MCF 10A (cell line): ENCODE measurements at regions not wholly inside any gene's neighbourhood (a gene's known extent, or its start where the extent isn't known, plus 50 kb on each side); places are given as distances from the start of the nearest gene placed in this dataset.
"Not testable (repeated sequence)": the region's sequence is repeated elsewhere in the genome, so short reads cannot be mapped to it uniquely, and the experiment has no call there.

ENCODE experiments used
- BruUV-seq: library from RNA; stranded (reverse); fragments of 400-500 nt; replicated peaks from 2 replicates; lab custom pipeline; 2021; lab: Mats Ljungman, UMichigan
- CTCF ChIA-PET: fragments of 300-600 bp; sonication (Branson Sonifier 250); formaldehyde crosslinking; extraction: SDS; loops from one replicate; lab custom pipeline; 2021; ENCODE audit warnings: antibody characterized with exemption, inconsistent platforms; lab: Yijun Ruan, JAX
- POLR2A ChIA-PET: fragments of 300-600, 350-650 bp; sonication (Branson Sonifier 250); formaldehyde crosslinking; extraction: SDS; loops from one replicate; lab custom pipeline; 2020; ENCODE audit warnings: antibody characterized with exemption, inconsistent platforms; lab: Yijun Ruan, JAX
- DNase-seq: peaks from one replicate; pipeline ENCODE4 v3.0.0-alpha.2; 2018; ENCODE audit not compliant: unreplicated experiment
- H3K27ac Mint-ChIP-seq: one replicate; pipeline ENCODE4 v1.8.0; 2022; ENCODE audit warnings: mild to moderate bottlenecking, low read depth, mixed read lengths; ENCODE audit not compliant: unreplicated experiment
- H3K27me3 Mint-ChIP-seq: one replicate; pipeline ENCODE4 v1.8.0; 2022; ENCODE audit warnings: mixed read lengths; ENCODE audit not compliant: insufficient read depth, unreplicated experiment
- H3K36me3 Mint-ChIP-seq: one replicate; pipeline ENCODE4 v1.8.0; 2022; ENCODE audit warnings: mild to moderate bottlenecking, moderate library complexity, mixed read lengths; ENCODE audit not compliant: insufficient read depth, unreplicated experiment
- H3K4me1 Mint-ChIP-seq: one replicate; pipeline ENCODE4 v1.8.0; 2022; ENCODE audit warnings: mixed read lengths; ENCODE audit not compliant: insufficient read depth, unreplicated experiment
- H3K4me3 Mint-ChIP-seq: one replicate; pipeline ENCODE4 v1.8.0; 2022; ENCODE audit warnings: mild to moderate bottlenecking, moderate library complexity, mixed read lengths; ENCODE audit not compliant: unreplicated experiment
- H3K9me3 Mint-ChIP-seq: one replicate; pipeline ENCODE4 v1.8.0; 2022; ENCODE audit warnings: mixed read lengths; ENCODE audit not compliant: unreplicated experiment
- intact Hi-C: fragments of 100-400 bp; cut with micrococcal nuclease; formaldehyde crosslinking; loops from 2 replicates; pipeline ENCODE4 v1.14.1; 2022

DNA sequence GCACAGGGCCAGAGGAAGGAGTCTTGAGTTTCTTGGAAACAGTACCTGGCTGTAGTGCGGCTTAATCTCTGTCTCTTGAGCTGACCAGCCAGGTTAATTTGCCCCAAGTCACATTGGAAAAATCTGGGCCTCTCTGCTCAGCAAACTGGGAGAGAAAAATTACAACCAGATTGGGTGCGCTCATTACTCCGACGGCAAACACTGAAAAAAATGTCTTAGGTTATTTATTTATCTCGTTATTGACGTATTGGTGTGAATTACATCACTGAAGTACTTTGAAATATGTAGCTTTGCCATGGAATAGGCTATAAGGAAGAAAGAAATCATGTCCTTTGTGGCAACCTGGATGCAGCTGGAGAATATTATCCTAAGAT, 139.7 kb upstream of the TPTE start:
- H3K36me3 Mint-ChIP-seq, BruUV-seq, CTCF ChIA-PET, H3K4me1 Mint-ChIP-seq, DNase-seq, intact Hi-C loops, POLR2A ChIA-PET, H3K27ac Mint-ChIP-seq, H3K4me3 Mint-ChIP-seq, H3K27me3 Mint-ChIP-seq: not testable (repeated sequence)
- peaks cover 13% of the 10 kb centered on the region for H3K9me3 Mint-ChIP-seq

DNA sequence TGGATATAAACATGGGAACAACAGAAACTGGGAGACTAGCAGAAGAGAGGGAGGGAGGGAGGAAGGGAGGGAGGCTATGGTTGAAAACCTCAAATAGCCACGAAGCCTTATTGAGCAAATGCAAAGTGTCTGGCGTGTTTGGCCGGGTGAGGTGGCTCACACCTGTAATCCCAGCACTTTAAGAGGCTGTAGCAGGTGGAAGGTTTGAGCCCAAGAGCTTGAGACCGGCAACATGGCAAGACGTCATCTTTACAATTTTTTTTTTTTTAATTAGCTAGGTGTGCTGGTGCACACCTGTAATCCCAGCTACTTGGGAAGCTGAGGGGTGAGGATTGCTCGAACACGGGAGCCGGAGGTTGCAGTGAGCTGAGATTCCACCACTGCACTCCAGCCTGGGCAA, 139.2 kb upstream of the TPTE start:
- H3K9me3 Mint-ChIP-seq, result peaks cover 13% of the 10 kb centered on the region
- BruUV-seq, H3K27ac Mint-ChIP-seq, H3K4me1 Mint-ChIP-seq, intact Hi-C loops, H3K27me3 Mint-ChIP-seq, H3K4me3 Mint-ChIP-seq, POLR2A ChIA-PET, DNase-seq, H3K36me3 Mint-ChIP-seq, CTCF ChIA-PET: not testable (repeated sequence)

GRCh38 chr21:10382580-10382979, 138.8 kb upstream of the TPTE start:
- H3K4me1 Mint-ChIP-seq, BruUV-seq, intact Hi-C loops, POLR2A ChIA-PET, H3K27me3 Mint-ChIP-seq, H3K4me3 Mint-ChIP-seq, H3K36me3 Mint-ChIP-seq, DNase-seq, H3K27ac Mint-ChIP-seq, CTCF ChIA-PET: not testable (repeated sequence)
- H3K9me3 Mint-ChIP-seq, result peaks cover 13% of the 10 kb centered on the region

DNA sequence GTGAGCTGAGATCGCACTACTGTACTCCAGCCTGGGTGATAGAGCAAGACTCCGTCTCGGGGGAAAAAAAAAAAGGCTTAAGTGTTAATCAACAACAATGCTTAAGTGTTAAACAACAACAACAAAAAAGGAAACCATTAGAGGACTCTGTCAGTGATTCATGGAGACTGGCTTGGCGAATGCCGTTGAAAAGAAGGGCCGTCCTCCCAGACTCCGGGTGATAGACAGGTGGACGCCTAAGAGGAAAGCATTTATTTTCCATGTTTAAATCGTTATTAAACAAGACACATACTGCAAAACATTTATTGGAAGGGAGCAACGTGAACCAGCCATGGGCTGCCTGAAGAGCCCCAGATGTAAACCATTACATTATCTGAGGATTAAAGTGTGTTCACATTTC, 137.8 kb upstream of the TPTE start:
- H3K9me3 Mint-ChIP-seq, H3K27me3 Mint-ChIP-seq, BruUV-seq, H3K27ac Mint-ChIP-seq, CTCF ChIA-PET, POLR2A ChIA-PET, intact Hi-C loops, H3K4me3 Mint-ChIP-seq, DNase-seq, H3K36me3 Mint-ChIP-seq, H3K4me1 Mint-ChIP-seq: not testable (repeated sequence)

- H3K4me1 Mint-ChIP-seq, result not testable (repeated sequence)
These were observed 137.0 kb upstream of the TPTE start for GRCh38 chr21:10384304-10384861.

GRCh38 chr21:10385202-10385601, 136.2 kb upstream of the TPTE start:
- H3K36me3 Mint-ChIP-seq, intact Hi-C loops, POLR2A ChIA-PET, H3K4me1 Mint-ChIP-seq, BruUV-seq, DNase-seq, H3K27ac Mint-ChIP-seq, H3K9me3 Mint-ChIP-seq, H3K27me3 Mint-ChIP-seq, H3K4me3 Mint-ChIP-seq: not testable (repeated sequence)
- CTCF ChIA-PET, result interaction anchor here (0.5 kb wide), 1 partner anchor 28 kb away, joined by 3 read pairs; no protein-coding TSS in a partner anchor

More at GRCh38 chr21:10384304-10384861, 137.0 kb upstream of the TPTE start:
- BruUV-seq, intact Hi-C loops, CTCF ChIA-PET, H3K9me3 Mint-ChIP-seq, H3K4me3 Mint-ChIP-seq, H3K27ac Mint-ChIP-seq, DNase-seq, H3K36me3 Mint-ChIP-seq, H3K27me3 Mint-ChIP-seq, POLR2A ChIA-PET: not testable (repeated sequence)

GRCh38 chr21:10385898-10386527, 135.4 kb upstream of the TPTE start:
- H3K36me3 Mint-ChIP-seq, H3K4me1 Mint-ChIP-seq, H3K9me3 Mint-ChIP-seq, H3K27me3 Mint-ChIP-seq, intact Hi-C loops, H3K4me3 Mint-ChIP-seq, POLR2A ChIA-PET, DNase-seq, H3K27ac Mint-ChIP-seq, BruUV-seq: not testable (repeated sequence)
- CTCF ChIA-PET, result interaction anchor here (0.5 kb wide), 1 partner anchor 29 kb away, joined by 3 read pairs; no protein-coding TSS in a partner anchor

DNA sequence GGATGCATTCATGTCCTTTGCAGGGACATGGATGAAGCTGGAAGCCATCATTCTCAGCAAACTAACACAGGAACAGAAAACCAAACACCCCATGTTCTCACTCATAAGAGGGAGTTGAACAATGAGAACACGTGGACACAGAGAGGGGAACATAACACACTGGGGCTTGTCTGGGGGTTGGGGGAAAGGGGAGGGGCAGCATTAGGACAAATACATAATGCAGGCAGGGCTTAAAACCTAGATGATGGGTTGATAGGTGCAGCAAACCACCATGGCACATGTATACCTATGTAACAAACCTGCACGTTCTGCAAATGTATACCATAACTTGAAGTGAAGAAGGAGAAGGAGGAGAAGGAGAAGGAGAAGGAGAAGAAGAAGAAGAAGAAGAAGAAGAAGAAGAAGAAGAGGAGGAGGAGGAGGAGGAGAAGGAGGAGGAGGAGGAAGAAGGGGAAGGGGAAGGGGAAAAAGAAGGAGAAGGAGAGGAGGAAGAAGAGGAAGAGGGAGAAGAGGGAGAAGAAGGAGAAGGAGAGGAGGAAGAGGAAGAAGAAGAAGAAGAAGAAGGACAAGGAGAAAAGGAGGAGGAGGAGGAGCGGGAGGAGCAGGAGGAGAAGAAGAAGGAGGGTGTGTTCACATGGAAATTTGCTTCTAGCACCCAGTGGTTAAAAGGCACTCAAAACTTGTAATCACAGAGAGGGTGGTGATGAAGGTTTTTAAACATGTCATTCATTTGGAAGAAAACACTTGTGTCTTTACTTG, 133.5 kb upstream of the TPTE start:
- not testable (repeated sequence) for BruUV-seq, H3K27me3 Mint-ChIP-seq

GRCh38 chr21:10388625-10389024, 132.8 kb upstream of the TPTE start:
- POLR2A ChIA-PET, H3K27ac Mint-ChIP-seq, H3K27me3 Mint-ChIP-seq: not testable (repeated sequence)

More for the DNA sequence above, 133.5 kb upstream of the TPTE start:
- H3K4me1 Mint-ChIP-seq, H3K36me3 Mint-ChIP-seq, CTCF ChIA-PET, H3K4me3 Mint-ChIP-seq, H3K27ac Mint-ChIP-seq, DNase-seq, H3K9me3 Mint-ChIP-seq, intact Hi-C loops, POLR2A ChIA-PET: not testable (repeated sequence)

More at GRCh38 chr21:10388625-10389024, 132.8 kb upstream of the TPTE start:
- DNase-seq, CTCF ChIA-PET, H3K9me3 Mint-ChIP-seq, H3K4me3 Mint-ChIP-seq, BruUV-seq, intact Hi-C loops, H3K36me3 Mint-ChIP-seq, H3K4me1 Mint-ChIP-seq: not testable (repeated sequence)
